ENCODE measurements at regions not wholly inside any gene's neighbourhood (a gene's known extent, or its start where the extent isn't known, plus 50 kb on each side); places are given as distances from the start of the nearest gene placed in this dataset.

DNA sequence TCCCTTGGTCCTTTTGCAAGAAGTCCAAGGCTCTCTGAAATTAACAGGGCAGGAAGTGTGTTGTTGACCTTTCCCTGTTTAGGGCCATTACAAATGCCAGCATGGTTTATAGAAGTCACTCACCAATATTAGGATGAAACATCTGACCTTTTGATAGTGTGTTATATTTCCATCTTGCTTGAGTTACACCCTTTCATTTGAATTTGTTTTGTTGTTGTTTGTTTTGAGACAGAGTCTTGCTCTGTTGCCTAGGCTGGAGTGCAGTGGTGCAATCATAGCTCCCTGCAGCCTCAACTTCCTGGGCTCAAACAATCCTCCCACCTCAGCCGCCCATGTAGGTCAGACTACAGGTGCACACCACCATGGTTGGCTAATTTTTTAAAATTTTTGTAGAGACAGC, 241.1 kb upstream of the USP9Y start:
- TF ChIP-seq EP300 (IDR thresholded peaks at IDR 0.05; ENCODE audit: low read depth) (no peak), POLR2A (IDR thresholded peaks at IDR 0.05) (no peak), POLR2AphosphoS5 (IDR thresholded peaks at IDR 0.05) (no peak)
- TF ChIP-seq, protein P1, sequence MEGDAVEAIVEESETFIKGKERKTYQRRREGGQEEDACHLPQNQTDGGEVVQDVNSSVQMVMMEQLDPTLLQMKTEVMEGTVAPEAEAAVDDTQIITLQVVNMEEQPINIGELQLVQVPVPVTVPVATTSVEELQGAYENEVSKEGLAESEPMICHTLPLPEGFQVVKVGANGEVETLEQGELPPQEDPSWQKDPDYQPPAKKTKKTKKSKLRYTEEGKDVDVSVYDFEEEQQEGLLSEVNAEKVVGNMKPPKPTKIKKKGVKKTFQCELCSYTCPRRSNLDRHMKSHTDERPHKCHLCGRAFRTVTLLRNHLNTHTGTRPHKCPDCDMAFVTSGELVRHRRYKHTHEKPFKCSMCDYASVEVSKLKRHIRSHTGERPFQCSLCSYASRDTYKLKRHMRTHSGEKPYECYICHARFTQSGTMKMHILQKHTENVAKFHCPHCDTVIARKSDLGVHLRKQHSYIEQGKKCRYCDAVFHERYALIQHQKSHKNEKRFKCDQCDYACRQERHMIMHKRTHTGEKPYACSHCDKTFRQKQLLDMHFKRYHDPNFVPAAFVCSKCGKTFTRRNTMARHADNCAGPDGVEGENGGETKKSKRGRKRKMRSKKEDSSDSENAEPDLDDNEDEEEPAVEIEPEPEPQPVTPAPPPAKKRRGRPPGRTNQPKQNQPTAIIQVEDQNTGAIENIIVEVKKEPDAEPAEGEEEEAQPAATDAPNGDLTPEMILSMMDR (IDR thresholded peaks at IDR 0.05), result no peak
- WGBS, 2 donors (ENCODE audit: low coverage in 1 of 2), result no CpG with 5 or more reads among the region's 1 CpG

DNA sequence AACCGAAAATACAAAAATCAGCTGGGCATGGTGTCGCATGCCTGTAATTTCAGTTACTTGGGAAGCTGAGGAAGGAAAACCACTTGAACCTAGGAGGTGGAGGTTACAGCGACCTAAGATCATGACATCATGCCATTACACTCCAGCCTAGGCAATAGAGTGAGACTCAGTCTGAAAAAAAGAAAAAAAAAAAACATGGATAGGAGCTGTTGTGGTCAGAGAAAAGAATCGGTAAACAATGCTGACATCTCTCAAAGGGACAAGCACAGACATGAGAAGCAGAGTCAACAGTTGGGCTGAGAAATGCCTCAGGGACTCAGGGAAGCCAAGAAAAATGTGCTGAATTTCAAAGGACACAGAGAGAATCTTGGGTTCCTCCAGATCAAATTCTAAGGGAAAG, 236.9 kb upstream of the USP9Y start:
- Histone ChIP-seq H3K36me3 (no peaks in the 10 kb centered on the region), H3K27me3 (no peaks in the 10 kb centered on the region), H3K27ac (no peak overlapping the region), H3K4me3 (no peak overlapping the region), H3K9me3 (no peaks in the 10 kb centered on the region), H3K4me1 (no peaks in the 10 kb centered on the region)
- in situ Hi-C loops (cut with MboI; ENCODE audit: low pct_ligation_motif_present in 1 of 4, low pct_unique_long_range_greater_than_20kb in 1 of 4, low sequenced_read_pairs in 3 of 4) (no loop called here), intact Hi-C loops (cut with DNase I; ENCODE audit: low total_unique reads) (no loop called here)
- WGBS, 2 donors (ENCODE audit: low coverage in 1 of 2), result no CpG with 5 or more reads among the region's 4 CpGs
- no peak for DNase-seq
- no peak for TF ChIP-seq POLR2A (IDR thresholded peaks at IDR 0.05)
- TF ChIP-seq, protein P1 (IDR thresholded peaks at IDR 0.05), result no peak
- TF ChIP-seq POLR2AphosphoS5 (IDR thresholded peaks at IDR 0.05), result no peak
- TF ChIP-seq EP300 (IDR thresholded peaks at IDR 0.05; ENCODE audit: low read depth), result no peak

More for the DNA sequence above, 241.1 kb upstream of the USP9Y start:
- intact Hi-C loops (cut with DNase I; ENCODE audit: low total_unique reads) (no loop called here), in situ Hi-C loops (cut with MboI; ENCODE audit: low pct_ligation_motif_present in 1 of 4, low pct_unique_long_range_greater_than_20kb in 1 of 4, low sequenced_read_pairs in 3 of 4) (no loop called here)
- DNase-seq, result no peak
- H3K9me3 ChIP-seq, result no peaks in the 10 kb centered on the region
- H3K36me3 ChIP-seq, result no peaks in the 10 kb centered on the region
- no peak overlapping the region for H3K4me3 ChIP-seq
- H3K27ac ChIP-seq, result no peak overlapping the region
- H3K27me3 ChIP-seq, result no peaks in the 10 kb centered on the region
- H3K4me1 ChIP-seq, result no peaks in the 10 kb centered on the region

DNA sequence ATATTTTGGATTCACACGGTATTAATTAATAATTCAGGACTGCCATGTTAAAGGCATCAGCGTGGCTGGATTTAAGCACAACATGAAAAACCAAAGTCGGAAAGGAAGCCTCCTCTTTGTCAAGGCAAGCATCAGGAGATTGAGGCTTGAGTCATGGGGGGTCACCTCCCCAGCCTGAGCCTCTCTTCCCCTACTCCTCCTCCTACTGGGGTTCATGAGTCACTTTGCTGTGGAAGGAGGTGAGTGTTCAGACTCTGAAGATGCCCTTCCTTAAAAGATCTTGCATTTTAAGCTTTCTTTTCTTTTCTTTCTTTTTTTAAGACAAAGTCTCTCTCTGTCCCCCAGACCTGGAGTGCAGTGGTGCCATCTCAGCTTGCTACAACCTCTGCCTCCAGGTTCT, 235.3 kb upstream of the USP9Y start:
- no CpG with 5 or more reads among the region's 3 CpGs for WGBS, 2 donors (ENCODE audit: low coverage in 1 of 2)
- H3K36me3 ChIP-seq, result no peaks in the 10 kb centered on the region
- no peak overlapping the region for H3K4me3 ChIP-seq
- intact Hi-C loops (cut with DNase I; ENCODE audit: low total_unique reads), result no loop called here
- in situ Hi-C loops (cut with MboI; ENCODE audit: low pct_ligation_motif_present in 1 of 4, low pct_unique_long_range_greater_than_20kb in 1 of 4, low sequenced_read_pairs in 3 of 4), result no loop called here
- no peaks in the 10 kb centered on the region for H3K9me3 ChIP-seq
- TF ChIP-seq POLR2A (IDR thresholded peaks at IDR 0.05) (no peak), POLR2AphosphoS5 (IDR thresholded peaks at IDR 0.05) (no peak), EP300 (IDR thresholded peaks at IDR 0.05; ENCODE audit: low read depth) (no peak)
- TF ChIP-seq, protein P1 (IDR thresholded peaks at IDR 0.05), result no peak
- H3K4me1 ChIP-seq, result no peaks in the 10 kb centered on the region
- no peak for DNase-seq
- no peaks in the 10 kb centered on the region for H3K27me3 ChIP-seq
- H3K27ac ChIP-seq, result no peak overlapping the region

DNA sequence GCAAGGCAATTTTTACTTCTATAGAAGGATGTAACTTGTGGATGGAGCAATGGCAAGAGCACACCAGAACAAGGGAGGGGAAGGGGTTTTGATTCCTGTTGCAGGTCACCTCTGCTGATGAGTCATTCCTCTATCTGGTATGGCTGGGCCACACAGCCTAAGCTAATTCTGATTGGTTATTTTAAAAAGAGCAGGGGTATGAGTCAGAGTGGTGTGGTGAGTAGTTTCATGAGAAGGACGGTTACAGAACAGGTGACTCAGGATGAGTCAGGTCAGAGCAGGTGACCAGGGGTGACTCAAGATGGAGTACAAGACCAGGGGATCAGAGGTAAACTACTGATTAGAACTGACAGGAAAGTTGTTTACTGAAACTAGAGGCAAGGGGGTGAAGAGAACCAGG, 231.9 kb upstream of the USP9Y start:
- Histone ChIP-seq H3K4me3 (no peak overlapping the region), H3K36me3 (no peaks in the 10 kb centered on the region), H3K4me1 (no peaks in the 10 kb centered on the region), H3K27me3 (no peaks in the 10 kb centered on the region), H3K9me3 (no peaks in the 10 kb centered on the region), H3K27ac (no peak overlapping the region)
- no peak for DNase-seq
- no CpG with 5 or more reads among the region's 1 CpG for WGBS, 2 donors (ENCODE audit: low coverage in 1 of 2)
- intact Hi-C loops (cut with DNase I; ENCODE audit: low total_unique reads) (no loop called here), in situ Hi-C loops (cut with MboI; ENCODE audit: low pct_ligation_motif_present in 1 of 4, low pct_unique_long_range_greater_than_20kb in 1 of 4, low sequenced_read_pairs in 3 of 4) (no loop called here)
- TF ChIP-seq POLR2A (IDR thresholded peaks at IDR 0.05) (no peak), EP300 (IDR thresholded peaks at IDR 0.05; ENCODE audit: low read depth) (no peak), POLR2AphosphoS5 (IDR thresholded peaks at IDR 0.05) (no peak)
- TF ChIP-seq, protein P1 (IDR thresholded peaks at IDR 0.05), result no peak

All from transverse colon (tissue), 4 donors.